ENCODE measurements at regions not wholly inside any gene's neighbourhood (a gene's known extent, or its start where the extent isn't known, plus 50 kb on each side); places are given as distances from the start of the nearest gene placed in this dataset.

DNA sequence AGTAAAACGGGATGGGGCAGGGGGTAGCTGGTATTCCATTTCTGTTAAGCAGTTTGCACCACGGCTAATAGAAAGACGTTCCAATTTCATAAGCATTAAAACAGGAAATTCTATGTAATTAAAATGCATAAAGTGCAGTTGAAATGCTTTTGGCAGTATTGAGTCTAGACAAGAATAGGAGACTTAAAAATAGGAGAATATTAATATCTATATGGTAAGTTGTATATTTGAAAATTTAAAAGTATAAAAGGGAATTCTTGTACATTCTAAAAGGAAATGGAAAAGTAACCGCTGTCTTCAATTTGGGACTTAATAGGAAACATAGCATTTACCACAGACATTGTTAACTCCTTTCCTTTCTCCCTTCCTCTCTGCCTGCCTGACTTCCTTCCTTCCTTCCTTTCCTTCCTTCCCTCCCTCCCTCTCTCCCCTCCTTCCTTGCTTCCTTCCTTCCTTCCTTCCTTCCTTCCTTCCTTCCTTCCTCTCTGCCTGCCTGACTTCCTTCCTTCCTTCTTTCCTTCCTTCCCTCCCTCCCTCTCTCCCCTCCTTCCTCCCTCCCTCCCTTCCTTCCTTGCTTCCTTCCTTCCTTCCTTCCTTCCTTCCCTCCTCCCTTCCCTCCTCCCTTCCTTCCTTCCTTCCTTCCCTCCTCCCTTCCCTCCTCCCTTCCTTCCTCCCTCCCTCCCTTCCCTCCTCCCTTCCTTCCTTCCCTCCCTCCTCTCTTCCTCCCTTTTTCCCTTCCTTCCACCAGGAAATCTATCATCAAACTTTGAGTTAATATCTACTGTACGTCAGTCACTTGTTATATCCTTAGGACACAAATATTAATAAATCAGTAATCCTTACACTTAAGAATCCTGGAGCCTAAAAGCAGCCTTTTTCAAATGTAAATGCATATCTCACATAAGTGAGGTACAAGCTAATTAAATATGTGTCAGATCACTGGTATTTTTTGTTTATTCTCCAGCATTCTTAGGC lies 1049.3 kb downstream of the GALC start (continued):
- TF ChIP-seq RAD21 (IDR thresholded peaks at IDR 0.05; ENCODE audit: low read length) (no peak), MAFK (IDR thresholded peaks at IDR 0.05; ENCODE audit: low read depth, low read length) (no peak)

DNA sequence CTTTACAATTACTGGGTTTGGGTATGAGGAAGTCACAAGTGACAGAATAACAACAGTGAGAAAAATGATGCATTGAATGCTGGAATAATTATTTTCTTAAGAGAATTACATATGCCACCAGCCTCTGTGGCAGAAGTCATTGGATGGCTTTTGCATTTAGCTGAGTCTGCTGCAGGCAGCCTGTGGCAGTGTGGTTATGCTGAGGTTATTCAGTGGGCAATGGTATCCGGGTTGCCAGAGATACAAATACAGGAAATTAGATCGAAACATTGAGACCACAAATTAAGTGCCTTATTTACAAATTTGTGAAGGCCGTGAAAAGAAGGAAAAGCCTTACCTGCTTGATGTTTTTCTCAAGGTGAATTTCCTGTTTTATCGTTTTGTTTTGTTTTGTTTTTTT lies 1050.0 kb downstream of the GALC start:
- no peak overlapping the region for H2AK5ac ChIP-seq (ENCODE audit: low read depth, low read length)
- no peak overlapping the region for H4K8ac ChIP-seq (ENCODE audit: low read depth in 2 of 2, low read length in 2 of 2)
- H2AK9ac ChIP-seq (replicated peaks; ENCODE audit: low read depth, low read length, poor library complexity), result no peak overlapping the region
- H2BK120ac ChIP-seq (ENCODE audit: low read depth, low read length), result no peak overlapping the region
- no peak overlapping the region for H3K56ac ChIP-seq (ENCODE audit: extremely low read depth, insufficient read depth, low read length)
- H3K27ac ChIP-seq (ENCODE audit: insufficient read depth, low read length), result no peak overlapping the region
- ATAC-seq (ENCODE audit: low read depth) (no peak), DNase-seq (no peak)
- H3K4me1 ChIP-seq (ENCODE audit: control insufficient read depth, insufficient read depth, low read length), result no peaks in the 10 kb centered on the region
- H4K91ac ChIP-seq (ENCODE audit: insufficient read depth, low read depth, low read length), result no peak overlapping the region
- H3K4ac ChIP-seq (ENCODE audit: low read depth, low read length), result no peak overlapping the region
- no CpG with 5 or more reads among the region's 4 CpGs for WGBS, 2 experiments (ENCODE audit: extremely low coverage in 2 of 2, insufficient read length in 1 of 2)
- no TSS peak for BruUV-seq (replicated peaks)
- H2BK15ac ChIP-seq (ENCODE audit: low read depth, low read length), result no peak overlapping the region
- H2BK20ac ChIP-seq (ENCODE audit: low read depth, low read length), result no peak overlapping the region
- H3K79me1 ChIP-seq (ENCODE audit: low read depth in 1 of 2, low read length in 2 of 2), result no peaks in the 10 kb centered on the region
- H2AFZ ChIP-seq (replicated peaks; ENCODE audit: low read length, poor library complexity), result no peak overlapping the region
- no peak overlapping the region for H3K23ac ChIP-seq (ENCODE audit: low read depth, low read length)
- intact Hi-C loops (cut with micrococcal nuclease), result no loop called here
- H4K5ac ChIP-seq (ENCODE audit: low read depth, low read length), result no peak overlapping the region
- no peaks in the 10 kb centered on the region for H3K9me1 ChIP-seq (ENCODE audit: insufficient read depth, low read length)
- no peaks in the 10 kb centered on the region for H4K20me1 ChIP-seq (ENCODE audit: insufficient read depth, low read length)
- no peaks in the 10 kb centered on the region for H3K36me3 ChIP-seq (ENCODE audit: control insufficient read depth, insufficient read depth, low read length)
- dilution Hi-C loops (cut with HindIII; ENCODE audit: low sequenced_read_pairs, unreplicated experiment), result no loop called here
- ChIA-PET POLR2A (ENCODE audit: unreplicated experiment) (no interaction called here), CTCF (interaction anchor here (0.6 kb wide), 1 partner anchor 1008 kb away, joined by 3 read pairs; no protein-coding TSS in a partner anchor)
- H2BK5ac ChIP-seq (ENCODE audit: low read depth, low read length, poor library complexity, severe bottlenecking), result no peak overlapping the region
- no peak overlapping the region for H3K18ac ChIP-seq (ENCODE audit: low read depth, low read length)
- no peaks in the 10 kb centered on the region for H3K27me3 ChIP-seq (ENCODE audit: control insufficient read depth, insufficient read depth, low read length)
- TF ChIP-seq, protein P1, sequence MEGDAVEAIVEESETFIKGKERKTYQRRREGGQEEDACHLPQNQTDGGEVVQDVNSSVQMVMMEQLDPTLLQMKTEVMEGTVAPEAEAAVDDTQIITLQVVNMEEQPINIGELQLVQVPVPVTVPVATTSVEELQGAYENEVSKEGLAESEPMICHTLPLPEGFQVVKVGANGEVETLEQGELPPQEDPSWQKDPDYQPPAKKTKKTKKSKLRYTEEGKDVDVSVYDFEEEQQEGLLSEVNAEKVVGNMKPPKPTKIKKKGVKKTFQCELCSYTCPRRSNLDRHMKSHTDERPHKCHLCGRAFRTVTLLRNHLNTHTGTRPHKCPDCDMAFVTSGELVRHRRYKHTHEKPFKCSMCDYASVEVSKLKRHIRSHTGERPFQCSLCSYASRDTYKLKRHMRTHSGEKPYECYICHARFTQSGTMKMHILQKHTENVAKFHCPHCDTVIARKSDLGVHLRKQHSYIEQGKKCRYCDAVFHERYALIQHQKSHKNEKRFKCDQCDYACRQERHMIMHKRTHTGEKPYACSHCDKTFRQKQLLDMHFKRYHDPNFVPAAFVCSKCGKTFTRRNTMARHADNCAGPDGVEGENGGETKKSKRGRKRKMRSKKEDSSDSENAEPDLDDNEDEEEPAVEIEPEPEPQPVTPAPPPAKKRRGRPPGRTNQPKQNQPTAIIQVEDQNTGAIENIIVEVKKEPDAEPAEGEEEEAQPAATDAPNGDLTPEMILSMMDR (conservative IDR thresholded peaks at IDR 0.05; ENCODE audit: low read depth, low read length), result no peak
- no peak for TF ChIP-seq MAZ (IDR thresholded peaks at IDR 0.05; ENCODE audit: borderline replicate concordance, low read depth, low read length)
- no peak for TF ChIP-seq RFX5 (IDR thresholded peaks at IDR 0.05; ENCODE audit: low read depth, low read length)
- TF ChIP-seq RCOR1 (IDR thresholded peaks at IDR 0.05; ENCODE audit: insufficient replicate concordance, low read length), result no peak
- no peak for TF ChIP-seq CEBPB (IDR thresholded peaks at IDR 0.05; ENCODE audit: low read depth, low read length)
- no peak for TF ChIP-seq SMC3 (IDR thresholded peaks at IDR 0.05; ENCODE audit: low read depth, low read length)
- TF ChIP-seq FOS (IDR thresholded peaks at IDR 0.05; ENCODE audit: low read depth, low read length), result no peak
- no peak for TF ChIP-seq POLR2A (IDR thresholded peaks at IDR 0.05; ENCODE audit: low read depth, low read length)
- H3K4me3 ChIP-seq (ENCODE audit: insufficient read depth, low read depth, low read length), result no peak overlapping the region
- no peaks in the 10 kb centered on the region for H3K9me3 ChIP-seq (ENCODE audit: control insufficient read depth, insufficient read depth, low read length)
- H3K9ac ChIP-seq (ENCODE audit: low read depth, low read length), result no peak overlapping the region
- in situ Hi-C loops (cut with MboI; ENCODE audit: low sequenced_read_pairs), result no loop called here
- H3K14ac ChIP-seq (replicated peaks; ENCODE audit: low read depth, low read length), result no peak overlapping the region
- H3K4me2 ChIP-seq (ENCODE audit: low read depth, low read length), result no peak overlapping the region

Measured in IMR-90 (cell line).